ENCODE measurements at regions not wholly inside any gene's neighbourhood (a gene's known extent, or its start where the extent isn't known, plus 50 kb on each side); places are given as distances from the start of the nearest gene placed in this dataset.

DNA sequence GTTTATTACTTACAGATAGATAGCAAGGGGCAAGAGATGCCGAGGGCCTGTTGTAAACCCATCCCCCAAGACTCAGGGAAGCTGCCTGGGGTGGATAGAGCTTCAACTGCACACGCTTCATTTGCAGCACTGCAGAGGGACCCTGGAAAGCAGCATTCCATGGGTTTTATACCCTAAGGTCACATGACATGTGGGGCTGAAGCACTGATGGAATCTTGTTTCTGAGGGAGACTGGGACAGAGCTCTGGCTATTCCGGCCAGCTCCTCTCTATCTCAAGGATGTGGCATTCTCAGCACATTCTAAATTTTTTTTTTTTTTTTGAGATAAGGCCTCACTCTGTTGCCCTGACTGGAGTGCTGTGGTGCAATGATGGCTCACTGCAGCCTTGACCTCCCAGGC lies 300.1 kb downstream of the MYCN start:
- no peak for TF ChIP-seq FOXM1 (IDR thresholded peaks at IDR 0.05; ENCODE audit: borderline replicate concordance)
- TF ChIP-seq ELF4 (IDR thresholded peaks at IDR 0.05), result no peak
- no peak for TF ChIP-seq FOXK2 (IDR thresholded peaks at IDR 0.05)
- TF ChIP-seq HDGF (IDR thresholded peaks at IDR 0.05; ENCODE audit: borderline replicate concordance), result no peak
